ENCODE measurements at regions not wholly inside any gene's neighbourhood (a gene's known extent, or its start where the extent isn't known, plus 50 kb on each side); places are given as distances from the start of the nearest gene placed in this dataset.

GRCh38 chr7:26560526-26561256 lies 269.0 kb downstream of the SNX10 start:
- 48 to 51% methylated on average over 5 of the region's 5 CpGs for WGBS, 2 donors
- Histone ChIP-seq H3K27me3 (no peaks in the 10 kb centered on the region), H3K4me1 (peaks cover 8% of the 10 kb centered on the region), H3K36me3 (replicated peaks in 1 of 2; ENCODE audit: insufficient read depth in 1 of 2, low read depth in 2 of 2) (no peaks in the 10 kb centered on the region), H3K27ac (no peak overlapping the region), H3K4me3 (no peak overlapping the region), H3K9me3 (no peaks in the 10 kb centered on the region)
- intact Hi-C loops (cut with DNase I), result no loop called here
- TF ChIP-seq POLR2A (IDR thresholded peaks at IDR 0.05) (no peak), CTCF (IDR thresholded peaks at IDR 0.05) (no peak)
- ATAC-seq (no peak), DNase-seq (no peak)

- ATAC-seq (no peak), DNase-seq (no peak)
- Histone ChIP-seq H3K4me3 (no peak overlapping the region), H3K36me3 (replicated peaks in 1 of 2; ENCODE audit: insufficient read depth in 1 of 2, low read depth in 2 of 2) (no peaks in the 10 kb centered on the region), H3K4me1 (no peaks in the 10 kb centered on the region), H3K27me3 (no peaks in the 10 kb centered on the region), H3K9me3 (no peaks in the 10 kb centered on the region), H3K27ac (no peak overlapping the region)
- intact Hi-C loops (cut with DNase I), result no loop called here
- 48 to 53% methylated on average over 3 of the region's 3 CpGs for WGBS, 2 donors
- no peak for TF ChIP-seq CTCF (IDR thresholded peaks at IDR 0.05)
- no peak for TF ChIP-seq POLR2A (IDR thresholded peaks at IDR 0.05)
Observed at GRCh38 chr7:26562841-26563240, 271.2 kb downstream of the SNX10 start.

GRCh38 chr7:26563406-26563805 lies 271.7 kb downstream of the SNX10 start:
- no peak for DNase-seq
- no peaks in the 10 kb centered on the region for H3K36me3 ChIP-seq (replicated peaks in 1 of 2; ENCODE audit: insufficient read depth in 1 of 2, low read depth in 2 of 2)
- no peaks in the 10 kb centered on the region for H3K27me3 ChIP-seq
- H3K4me1 ChIP-seq, result no peaks in the 10 kb centered on the region
- H3K27ac ChIP-seq, result no peak overlapping the region
- H3K9me3 ChIP-seq, result no peaks in the 10 kb centered on the region
- WGBS, 2 donors, result 59 to 67% methylated on average over 1 of the region's 1 CpG
- no peak overlapping the region for H3K4me3 ChIP-seq
- intact Hi-C loops (cut with DNase I), result no loop called here
- TF ChIP-seq CTCF (IDR thresholded peaks at IDR 0.05), result no peak
- no peak for TF ChIP-seq POLR2A (IDR thresholded peaks at IDR 0.05)
- ATAC-seq, result no peak

- Histone ChIP-seq H3K27ac (no peak overlapping the region), H3K4me3 (no peak overlapping the region), H3K27me3 (no peaks in the 10 kb centered on the region), H3K36me3 (replicated peaks in 1 of 2; ENCODE audit: insufficient read depth in 1 of 2, low read depth in 2 of 2) (no peaks in the 10 kb centered on the region), H3K9me3 (no peaks in the 10 kb centered on the region), H3K4me1 (no peaks in the 10 kb centered on the region)
- ATAC-seq, result no peak
- TF ChIP-seq POLR2A (IDR thresholded peaks at IDR 0.05) (no peak), CTCF (IDR thresholded peaks at IDR 0.05) (no peak)
- intact Hi-C loops (cut with DNase I), result no loop called here
- DNase-seq, result no peak
- 67 to 71% methylated on average over 4 of the region's 4 CpGs for WGBS, 2 donors
Observed at GRCh38 chr7:26567266-26567665, 275.6 kb downstream of the SNX10 start.

- TF ChIP-seq POLR2A (IDR thresholded peaks at IDR 0.05) (no peak), CTCF (IDR thresholded peaks at IDR 0.05) (no peak)
- H3K4me1 ChIP-seq, result no peaks in the 10 kb centered on the region
- intact Hi-C loops (cut with DNase I), result no loop called here
- DNase-seq (no peak), ATAC-seq (no peak)
- no peak overlapping the region for H3K4me3 ChIP-seq
- WGBS, 2 donors, result 87 to 88% methylated on average over 6 of the region's 6 CpGs
- no peak overlapping the region for H3K27ac ChIP-seq
- H3K27me3 ChIP-seq, result no peaks in the 10 kb centered on the region
- H3K36me3 ChIP-seq (replicated peaks in 1 of 2; ENCODE audit: insufficient read depth in 1 of 2, low read depth in 2 of 2), result no peaks in the 10 kb centered on the region
- H3K9me3 ChIP-seq, result no peaks in the 10 kb centered on the region
Observed at GRCh38 chr7:26574476-26574875, 282.8 kb downstream of the SNX10 start.
